ENCODE measurements at regions not wholly inside any gene's neighbourhood (a gene's known extent, or its start where the extent isn't known, plus 50 kb on each side); places are given as distances from the start of the nearest gene placed in this dataset.

- TF ChIP-seq POLR2A (IDR thresholded peaks at IDR 0.05; ENCODE audit: extremely low read depth, insufficient read length): no peak
- no peak for TF ChIP-seq CTCF (IDR thresholded peaks at IDR 0.05; ENCODE audit: low read depth, low read length)
- TF ChIP-seq MAX (IDR thresholded peaks at IDR 0.05; ENCODE audit: low read depth, low read length): no peak
- no peak for TF ChIP-seq MYC (IDR thresholded peaks at IDR 0.05; ENCODE audit: low read depth, low read length)
Observed at GRCh38 chr1:25134801-25135461, 97.4 kb downstream of the SYF2 start.

Measured in NB4 (cell line).